AML-193 (cell line): ENCODE measurements at regions not wholly inside any gene's neighbourhood (a gene's known extent, or its start where the extent isn't known, plus 50 kb on each side); places are given as distances from the start of the nearest gene placed in this dataset.

Experiments used
- DNase-seq, 2 experiments: peaks; one replicate each; lab custom pipeline; 2025; lab: John Stamatoyannopoulos, UW

GRCh38 chr16:55943267-55943666, 68.1 kb upstream of the CES5A start:
- no peak for DNase-seq

GRCh38 chr16:55942821-55943220, 67.6 kb upstream of the CES5A start:
- DNase-seq: no peak

DNA sequence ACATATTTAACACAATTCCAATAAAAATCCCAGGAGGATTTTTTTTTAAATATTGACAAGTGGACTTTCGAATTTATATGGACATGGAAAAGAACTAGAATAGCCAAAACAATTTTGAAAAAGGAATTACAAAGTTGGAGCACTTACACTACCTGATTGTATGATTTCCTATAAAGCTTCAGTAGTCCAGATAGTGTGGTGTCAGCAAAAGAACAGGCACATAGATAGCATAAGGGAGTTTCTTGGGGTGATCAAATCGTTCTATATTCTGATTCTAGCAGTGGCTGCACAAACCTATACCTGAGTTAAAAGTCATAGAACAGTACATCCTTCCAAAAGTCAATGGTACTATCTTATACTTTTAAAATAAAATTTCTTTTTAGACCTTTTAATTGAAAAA, 66.4 kb upstream of the CES5A start:
- DNase-seq: no peak

DNA sequence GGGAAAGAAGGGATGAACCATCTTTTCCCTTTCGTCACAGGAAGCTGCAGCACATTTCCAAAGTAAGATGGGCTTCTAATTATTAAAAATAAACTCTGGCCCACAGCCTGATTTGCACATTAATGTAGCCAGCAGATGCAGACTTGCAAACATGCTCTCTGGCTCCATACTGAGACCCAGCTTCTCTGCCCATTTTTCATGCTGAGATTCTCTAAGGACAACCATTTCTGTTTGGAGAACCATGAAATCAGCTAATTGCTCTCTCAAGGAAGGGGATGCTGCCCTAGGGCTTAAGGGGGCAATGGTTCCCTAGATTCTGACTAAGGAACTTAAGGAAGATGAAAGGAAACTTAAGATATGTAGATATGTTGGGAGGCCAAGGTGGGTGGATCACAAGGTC, 63.0 kb upstream of the CES5A start:
- DNase-seq: no peak

DNA sequence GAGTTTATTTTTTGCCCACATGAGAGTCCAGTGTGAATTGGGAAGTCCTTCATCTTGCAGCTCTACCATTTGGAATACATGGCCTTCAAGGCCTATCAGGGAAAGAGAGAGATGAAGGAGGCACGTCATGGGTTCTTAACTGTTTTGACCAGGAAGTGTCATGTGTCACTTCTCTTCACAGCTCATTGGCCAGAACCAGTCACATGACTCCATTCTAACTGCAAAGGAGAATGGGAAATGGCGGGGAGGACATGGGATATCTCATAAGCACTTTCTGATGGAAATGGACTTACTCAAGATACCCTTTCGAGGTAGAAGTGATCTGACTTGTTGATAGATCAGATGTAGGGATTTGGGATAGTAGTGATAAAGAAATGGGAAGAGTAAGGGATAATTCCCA, 57.9 kb upstream of the CES5A start:
- DNase-seq: no peak

DNA sequence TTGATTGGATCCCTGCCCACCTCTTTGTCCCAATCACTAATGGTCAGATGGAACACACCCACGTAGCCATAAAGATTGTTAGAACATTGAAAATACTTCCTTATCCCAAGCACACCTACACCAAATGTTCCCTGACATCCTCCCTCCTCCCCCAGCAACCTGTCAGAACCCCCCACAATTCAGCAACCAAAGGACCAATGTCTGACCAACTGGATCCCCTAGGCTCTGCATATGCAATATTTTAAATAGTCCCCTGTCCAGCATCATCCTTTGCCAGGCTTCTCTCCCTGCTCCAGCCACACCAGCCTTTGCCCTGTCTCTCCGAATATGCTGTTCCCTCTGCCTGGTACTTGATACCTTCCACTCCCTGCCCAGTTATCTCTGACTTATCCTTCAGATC, 54.9 kb upstream of the CES5A start:
- no peak for DNase-seq

DNA sequence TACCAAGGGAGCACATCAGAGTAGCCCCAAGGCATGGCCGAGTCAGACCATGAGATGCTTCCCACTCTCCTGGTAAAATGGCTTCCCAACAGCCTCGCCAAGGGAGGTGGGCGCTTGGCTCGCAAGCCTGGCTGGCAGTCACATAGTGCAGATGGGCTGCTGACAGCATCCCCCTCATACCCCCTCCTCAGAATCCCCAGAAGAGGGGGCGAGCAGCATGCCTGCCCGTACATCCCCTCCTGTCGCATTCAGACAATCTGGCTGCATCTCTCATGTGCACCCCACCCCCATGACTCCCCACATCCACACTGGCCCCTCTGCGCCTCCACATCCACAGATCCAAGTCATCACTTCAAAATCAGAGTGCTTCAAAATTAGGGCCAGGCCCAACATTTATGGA, 54.0 kb upstream of the CES5A start:
- DNase-seq: no peak

- DNase-seq: no peak
Measured at GRCh38 chr16:55925242-55925641, 50.1 kb upstream of the CES5A start.
